Transverse colon (tissue), 4 donors: ENCODE measurements at regions not wholly inside any gene's neighbourhood (a gene's known extent, or its start where the extent isn't known, plus 50 kb on each side); places are given as distances from the start of the nearest gene placed in this dataset.

Source experiments
- EP300 ChIP-seq: sonication (generic); formaldehyde crosslinking; IDR thresholded peaks from one replicate; pipeline ENCODE4 v1.6.1; 2017; ENCODE audit warnings: antibody characterized with exemption, low read depth
- POLR2AphosphoS5 ChIP-seq, 3 donors: sonication (generic); formaldehyde crosslinking; IDR thresholded peaks; one replicate each; pipeline ENCODE4 v1.6.1; 2016; ENCODE audit warnings: antibody characterized with exemption in 3 of 3
- TF ChIP-seq, protein P1 (sequence below), 5 experiments: fragments of 200-600 bp in 3 of 5; fragments of 450-650 bp in 2 of 5; sonication (generic) in 3 of 5; IDR thresholded peaks; 1 replicate in 2 of 5; 2 replicates in 3 of 5; pipeline ENCODE4 v1.5.1; 2016 to 2017; ENCODE audit warnings: antibody characterized with exemption in 5 of 5, inconsistent platforms in 3 of 5, mild to moderate bottlenecking in 2 of 5, moderate library complexity in 1 of 5

DNA sequence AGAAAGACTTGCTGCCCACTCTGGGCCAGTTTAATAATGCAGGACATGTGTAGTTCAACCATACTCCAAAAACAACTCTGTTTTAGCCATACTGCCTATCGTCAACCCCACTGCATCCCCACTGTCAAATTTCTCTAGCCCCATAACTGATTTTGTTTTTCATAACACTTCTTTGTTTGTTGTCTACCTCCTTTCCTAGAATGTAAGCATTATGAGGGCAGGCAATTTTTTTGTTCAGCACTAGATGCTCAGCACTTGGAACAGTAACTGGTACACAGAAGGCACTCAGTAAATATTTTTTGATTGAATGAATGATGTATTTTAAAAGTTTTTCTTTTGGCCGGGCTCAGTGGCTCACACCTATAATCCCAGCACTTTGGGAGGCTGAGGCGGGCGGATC lies 183.8 kb upstream of the MKLN1 start:
- TF ChIP-seq, protein P1, sequence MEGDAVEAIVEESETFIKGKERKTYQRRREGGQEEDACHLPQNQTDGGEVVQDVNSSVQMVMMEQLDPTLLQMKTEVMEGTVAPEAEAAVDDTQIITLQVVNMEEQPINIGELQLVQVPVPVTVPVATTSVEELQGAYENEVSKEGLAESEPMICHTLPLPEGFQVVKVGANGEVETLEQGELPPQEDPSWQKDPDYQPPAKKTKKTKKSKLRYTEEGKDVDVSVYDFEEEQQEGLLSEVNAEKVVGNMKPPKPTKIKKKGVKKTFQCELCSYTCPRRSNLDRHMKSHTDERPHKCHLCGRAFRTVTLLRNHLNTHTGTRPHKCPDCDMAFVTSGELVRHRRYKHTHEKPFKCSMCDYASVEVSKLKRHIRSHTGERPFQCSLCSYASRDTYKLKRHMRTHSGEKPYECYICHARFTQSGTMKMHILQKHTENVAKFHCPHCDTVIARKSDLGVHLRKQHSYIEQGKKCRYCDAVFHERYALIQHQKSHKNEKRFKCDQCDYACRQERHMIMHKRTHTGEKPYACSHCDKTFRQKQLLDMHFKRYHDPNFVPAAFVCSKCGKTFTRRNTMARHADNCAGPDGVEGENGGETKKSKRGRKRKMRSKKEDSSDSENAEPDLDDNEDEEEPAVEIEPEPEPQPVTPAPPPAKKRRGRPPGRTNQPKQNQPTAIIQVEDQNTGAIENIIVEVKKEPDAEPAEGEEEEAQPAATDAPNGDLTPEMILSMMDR (IDR thresholded peaks at IDR 0.05): no peak
- TF ChIP-seq EP300 (no peak), POLR2AphosphoS5 (IDR thresholded peaks at IDR 0.05) (no peak)
